Prostate gland (tissue), 2 donors: ENCODE measurements at regions not wholly inside any gene's neighbourhood (a gene's known extent, or its start where the extent isn't known, plus 50 kb on each side); places are given as distances from the start of the nearest gene placed in this dataset.

Experiments
- POLR2A ChIP-seq: fragments of 450-650 bp; IDR thresholded peaks from one replicate; pipeline ENCODE4 v1.6.1; 2016; ENCODE audit warnings: antibody characterized with exemption, mild to moderate bottlenecking
- TF ChIP-seq, protein P1 (sequence below), 4 experiments: fragments of 200-600 bp in 2 of 4; fragments of 450-650 bp in 2 of 4; sonication (generic) in 2 of 4; IDR thresholded peaks; 1 replicate in 3 of 4; 2 replicates in 1 of 4; pipeline ENCODE4 v1.5.1; 2016 to 2019; ENCODE audit warnings: antibody characterized with exemption in 4 of 4, mild to moderate bottlenecking in 2 of 4, moderate library complexity in 2 of 4

DNA sequence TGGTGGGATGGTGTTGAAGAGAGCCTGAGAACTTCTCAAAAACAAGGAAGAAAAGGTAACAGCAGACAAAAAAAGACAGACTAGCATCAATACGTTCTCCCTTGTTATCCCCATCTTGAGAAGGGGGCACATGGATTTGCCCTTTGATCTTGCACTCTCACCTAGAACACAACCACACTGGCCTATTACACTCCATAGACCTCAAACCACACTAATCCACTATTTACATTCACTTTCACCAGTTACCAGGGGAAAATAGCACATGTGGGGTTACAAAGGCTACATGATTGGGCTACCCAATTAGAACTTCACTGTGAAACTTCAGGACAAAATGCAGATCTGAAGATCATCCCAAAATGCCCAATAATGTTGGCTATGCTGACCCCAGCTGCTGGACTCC lies 72.6 kb upstream of the SELENOP start:
- no peak for TF ChIP-seq POLR2A
- TF ChIP-seq, protein P1, sequence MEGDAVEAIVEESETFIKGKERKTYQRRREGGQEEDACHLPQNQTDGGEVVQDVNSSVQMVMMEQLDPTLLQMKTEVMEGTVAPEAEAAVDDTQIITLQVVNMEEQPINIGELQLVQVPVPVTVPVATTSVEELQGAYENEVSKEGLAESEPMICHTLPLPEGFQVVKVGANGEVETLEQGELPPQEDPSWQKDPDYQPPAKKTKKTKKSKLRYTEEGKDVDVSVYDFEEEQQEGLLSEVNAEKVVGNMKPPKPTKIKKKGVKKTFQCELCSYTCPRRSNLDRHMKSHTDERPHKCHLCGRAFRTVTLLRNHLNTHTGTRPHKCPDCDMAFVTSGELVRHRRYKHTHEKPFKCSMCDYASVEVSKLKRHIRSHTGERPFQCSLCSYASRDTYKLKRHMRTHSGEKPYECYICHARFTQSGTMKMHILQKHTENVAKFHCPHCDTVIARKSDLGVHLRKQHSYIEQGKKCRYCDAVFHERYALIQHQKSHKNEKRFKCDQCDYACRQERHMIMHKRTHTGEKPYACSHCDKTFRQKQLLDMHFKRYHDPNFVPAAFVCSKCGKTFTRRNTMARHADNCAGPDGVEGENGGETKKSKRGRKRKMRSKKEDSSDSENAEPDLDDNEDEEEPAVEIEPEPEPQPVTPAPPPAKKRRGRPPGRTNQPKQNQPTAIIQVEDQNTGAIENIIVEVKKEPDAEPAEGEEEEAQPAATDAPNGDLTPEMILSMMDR (IDR thresholded peaks at IDR 0.05), result no peak
